ENCODE measurements at regions not wholly inside any gene's neighbourhood (a gene's known extent, or its start where the extent isn't known, plus 50 kb on each side); places are given as distances from the start of the nearest gene placed in this dataset.

GRCh38 chr18:55847960-55848359 is 260.0 kb upstream of the TCF4 start:
- Mint-ChIP-seq H3K4me3 (no peak overlapping the region), H3K9me3 (peaks cover 4% of the 10 kb centered on the region), H3K27ac (no peak overlapping the region), H3K27me3 (ENCODE audit: low read depth) (no peaks in the 10 kb centered on the region), H3K4me1 (peaks cover 31% of the 10 kb centered on the region), H3K36me3 (ENCODE audit: low read depth) (no peaks in the 10 kb centered on the region)
- TF ChIP-seq, protein P1, sequence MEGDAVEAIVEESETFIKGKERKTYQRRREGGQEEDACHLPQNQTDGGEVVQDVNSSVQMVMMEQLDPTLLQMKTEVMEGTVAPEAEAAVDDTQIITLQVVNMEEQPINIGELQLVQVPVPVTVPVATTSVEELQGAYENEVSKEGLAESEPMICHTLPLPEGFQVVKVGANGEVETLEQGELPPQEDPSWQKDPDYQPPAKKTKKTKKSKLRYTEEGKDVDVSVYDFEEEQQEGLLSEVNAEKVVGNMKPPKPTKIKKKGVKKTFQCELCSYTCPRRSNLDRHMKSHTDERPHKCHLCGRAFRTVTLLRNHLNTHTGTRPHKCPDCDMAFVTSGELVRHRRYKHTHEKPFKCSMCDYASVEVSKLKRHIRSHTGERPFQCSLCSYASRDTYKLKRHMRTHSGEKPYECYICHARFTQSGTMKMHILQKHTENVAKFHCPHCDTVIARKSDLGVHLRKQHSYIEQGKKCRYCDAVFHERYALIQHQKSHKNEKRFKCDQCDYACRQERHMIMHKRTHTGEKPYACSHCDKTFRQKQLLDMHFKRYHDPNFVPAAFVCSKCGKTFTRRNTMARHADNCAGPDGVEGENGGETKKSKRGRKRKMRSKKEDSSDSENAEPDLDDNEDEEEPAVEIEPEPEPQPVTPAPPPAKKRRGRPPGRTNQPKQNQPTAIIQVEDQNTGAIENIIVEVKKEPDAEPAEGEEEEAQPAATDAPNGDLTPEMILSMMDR (IDR thresholded peaks at IDR 0.05; ENCODE audit: unreplicated experiment in 3 of 3), result no peak

DNA sequence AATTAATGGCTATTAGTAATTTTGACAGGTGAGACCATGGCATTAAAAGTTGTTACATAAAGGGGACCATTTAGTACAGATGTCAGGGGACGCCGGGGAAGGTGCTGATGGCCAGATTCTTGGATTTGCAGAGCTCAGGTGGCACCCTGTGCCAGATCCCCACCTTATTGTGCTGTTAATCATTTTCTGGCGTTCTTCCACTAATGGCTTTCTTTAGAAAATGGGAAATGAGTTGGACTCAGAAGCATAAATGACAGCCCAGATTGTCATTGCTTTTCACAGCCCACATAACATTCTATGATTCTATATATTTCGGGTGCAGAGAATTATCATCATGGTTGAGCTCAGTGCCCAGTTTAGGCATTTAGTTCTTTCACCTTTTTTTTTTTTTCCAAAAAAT is 257.2 kb upstream of the TCF4 start:
- Mint-ChIP-seq H3K4me3 (no peak overlapping the region), H3K27me3 (ENCODE audit: low read depth) (no peaks in the 10 kb centered on the region), H3K36me3 (ENCODE audit: low read depth) (no peaks in the 10 kb centered on the region), H3K9me3 (peaks cover 7% of the 10 kb centered on the region), H3K4me1 (peaks cover 30% of the 10 kb centered on the region), H3K27ac (no peak overlapping the region)
- TF ChIP-seq, protein P1 (IDR thresholded peaks at IDR 0.05; ENCODE audit: unreplicated experiment in 3 of 3), result no peak

- Mint-ChIP-seq H3K27ac (no peak overlapping the region), H3K4me1 (peaks cover 22% of the 10 kb centered on the region), H3K9me3 (peaks cover 11% of the 10 kb centered on the region), H3K27me3 (ENCODE audit: low read depth) (no peaks in the 10 kb centered on the region), H3K36me3 (ENCODE audit: low read depth) (no peaks in the 10 kb centered on the region), H3K4me3 (no peak overlapping the region)
- TF ChIP-seq, protein P1 (IDR thresholded peaks at IDR 0.05; ENCODE audit: unreplicated experiment in 3 of 3), result no peak
Observed at GRCh38 chr18:55844382-55844781, 256.4 kb upstream of the TCF4 start.

GRCh38 chr18:55841314-55841713 is 253.3 kb upstream of the TCF4 start:
- H3K4me3 Mint-ChIP-seq, result no peak overlapping the region
- H3K27ac Mint-ChIP-seq, result no peak overlapping the region
- H3K4me1 Mint-ChIP-seq, result peaks cover 12% of the 10 kb centered on the region
- H3K36me3 Mint-ChIP-seq (ENCODE audit: low read depth), result no peaks in the 10 kb centered on the region
- peaks cover 20% of the 10 kb centered on the region for H3K9me3 Mint-ChIP-seq
- TF ChIP-seq, protein P1 (IDR thresholded peaks at IDR 0.05; ENCODE audit: unreplicated experiment in 3 of 3), result no peak
- H3K27me3 Mint-ChIP-seq (ENCODE audit: low read depth), result no peaks in the 10 kb centered on the region

GRCh38 chr18:55840601-55841170 is 252.7 kb upstream of the TCF4 start:
- H3K36me3 Mint-ChIP-seq (ENCODE audit: low read depth), result no peaks in the 10 kb centered on the region
- TF ChIP-seq, protein P1 (IDR thresholded peaks at IDR 0.05; ENCODE audit: unreplicated experiment in 3 of 3), result no peak
- H3K27me3 Mint-ChIP-seq (ENCODE audit: low read depth), result no peaks in the 10 kb centered on the region
- peaks cover 12% of the 10 kb centered on the region for H3K4me1 Mint-ChIP-seq
- no peak overlapping the region for H3K4me3 Mint-ChIP-seq
- H3K27ac Mint-ChIP-seq, result no peak overlapping the region
- H3K9me3 Mint-ChIP-seq, result peaks cover 20% of the 10 kb centered on the region

DNA sequence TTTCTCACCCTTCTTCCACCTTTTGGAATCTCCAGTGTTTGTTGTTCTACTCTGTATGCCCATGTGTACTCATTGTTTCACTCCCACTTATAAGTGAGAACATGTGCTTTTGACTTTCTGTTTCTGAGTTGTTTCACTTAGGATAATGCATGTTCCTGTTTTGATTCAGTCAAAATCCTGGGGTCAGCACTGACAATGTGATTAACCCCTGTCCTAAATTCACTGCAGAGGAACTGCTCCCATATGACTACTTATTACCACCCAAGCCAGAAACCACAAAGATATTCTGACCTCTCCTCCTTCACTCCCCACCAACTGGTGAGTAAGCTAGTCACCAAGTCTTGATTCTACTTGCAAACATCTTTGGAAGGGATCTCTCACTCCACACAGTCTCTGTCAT is 251.4 kb upstream of the TCF4 start:
- Mint-ChIP-seq H3K4me3 (no peak overlapping the region), H3K9me3 (peaks cover 22% of the 10 kb centered on the region), H3K27ac (no peak overlapping the region), H3K36me3 (ENCODE audit: low read depth) (no peaks in the 10 kb centered on the region), H3K27me3 (ENCODE audit: low read depth) (no peaks in the 10 kb centered on the region), H3K4me1 (peaks cover 7% of the 10 kb centered on the region)
- TF ChIP-seq, protein P1 (IDR thresholded peaks at IDR 0.05; ENCODE audit: unreplicated experiment in 3 of 3), result no peak

Data from nephron (organoid).